UCSD-AML1 (cell line): ENCODE measurements at regions not wholly inside any gene's neighbourhood (a gene's known extent, or its start where the extent isn't known, plus 50 kb on each side); places are given as distances from the start of the nearest gene placed in this dataset.
"Not testable (repeated sequence)": the region's sequence is repeated elsewhere in the genome, so short reads cannot be mapped to it uniquely, and the experiment has no call there.

Experiments used
- DNase-seq: peaks from one replicate; lab custom pipeline; 2025; ENCODE audit not compliant: unreplicated experiment; lab: John Stamatoyannopoulos, UW

DNA sequence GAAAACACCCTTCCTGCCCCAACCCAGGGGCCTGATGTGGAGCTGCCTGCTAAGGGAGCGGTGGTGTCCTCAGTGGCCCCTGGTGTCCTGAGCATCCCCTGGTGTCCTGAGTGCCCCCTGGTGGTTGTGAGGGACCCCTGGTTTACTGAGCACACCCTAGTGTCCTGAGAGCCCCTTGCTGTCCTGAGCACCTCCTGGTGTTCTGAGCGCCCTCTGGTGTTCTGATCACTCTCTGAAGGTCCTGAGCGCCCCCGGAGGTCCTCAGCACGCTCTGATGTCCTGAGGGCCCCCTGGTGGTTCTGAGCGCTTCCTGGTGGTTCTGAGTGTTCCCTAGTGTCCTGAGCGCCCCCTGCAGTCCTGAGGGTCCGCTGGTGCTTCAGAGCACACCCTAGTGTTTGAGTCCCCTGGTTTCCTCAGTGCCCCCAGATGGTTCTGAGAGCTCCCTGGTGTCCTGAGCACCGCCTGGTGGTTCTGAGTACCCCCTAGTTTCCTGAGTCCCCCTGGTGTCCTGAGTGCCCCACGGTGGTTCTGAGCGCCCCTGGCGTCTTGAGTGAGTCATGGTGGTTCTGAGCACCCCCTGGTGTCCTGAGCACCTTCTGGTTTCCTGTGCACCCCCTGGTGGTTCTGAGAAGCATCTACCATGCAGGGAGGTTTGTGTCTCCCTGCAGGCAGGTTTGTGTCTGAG lies 1004.2 kb downstream of the TMEM121 start:
- no peak for DNase-seq

DNA sequence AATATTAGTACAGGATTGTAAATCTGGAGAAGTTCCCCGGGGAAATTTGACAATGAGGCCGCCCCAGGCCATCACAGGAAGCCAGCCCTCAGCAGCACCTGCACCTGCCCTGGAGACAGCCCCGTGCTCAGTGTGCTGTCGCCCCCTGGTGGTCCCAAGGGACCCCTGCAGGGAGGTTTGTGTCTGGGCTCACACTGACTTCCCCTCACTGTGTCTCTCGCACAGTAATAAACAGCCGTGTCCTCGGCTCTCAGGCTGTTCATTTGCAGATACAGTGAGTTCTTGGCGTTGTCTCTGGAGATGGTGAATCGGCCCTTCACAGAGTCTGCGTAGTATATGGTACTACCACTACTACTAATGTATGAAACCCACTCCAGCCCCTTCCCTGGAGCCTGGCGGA lies 1011.2 kb downstream of the TMEM121 start:
- not testable (repeated sequence) for DNase-seq

DNA sequence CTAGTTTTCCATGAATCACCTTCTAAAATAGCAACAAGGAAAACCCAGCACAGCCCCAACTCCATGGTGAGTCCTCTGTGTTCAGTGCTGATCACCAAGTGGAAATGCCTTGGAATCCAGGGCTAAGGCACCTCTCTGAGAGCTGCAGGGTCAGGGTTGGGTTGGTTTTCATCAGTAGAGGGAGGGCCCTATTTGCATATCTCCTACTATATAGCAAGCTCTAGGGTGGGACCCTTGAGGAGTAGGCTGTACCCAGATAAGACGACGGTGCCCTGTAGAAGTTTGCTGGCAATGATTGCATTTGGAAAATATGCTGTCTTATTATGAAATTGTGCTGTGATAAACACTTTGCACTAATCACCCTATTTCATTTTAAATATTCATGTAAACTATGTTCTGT lies 1011.8 kb downstream of the TMEM121 start:
- no peak for DNase-seq

DNA sequence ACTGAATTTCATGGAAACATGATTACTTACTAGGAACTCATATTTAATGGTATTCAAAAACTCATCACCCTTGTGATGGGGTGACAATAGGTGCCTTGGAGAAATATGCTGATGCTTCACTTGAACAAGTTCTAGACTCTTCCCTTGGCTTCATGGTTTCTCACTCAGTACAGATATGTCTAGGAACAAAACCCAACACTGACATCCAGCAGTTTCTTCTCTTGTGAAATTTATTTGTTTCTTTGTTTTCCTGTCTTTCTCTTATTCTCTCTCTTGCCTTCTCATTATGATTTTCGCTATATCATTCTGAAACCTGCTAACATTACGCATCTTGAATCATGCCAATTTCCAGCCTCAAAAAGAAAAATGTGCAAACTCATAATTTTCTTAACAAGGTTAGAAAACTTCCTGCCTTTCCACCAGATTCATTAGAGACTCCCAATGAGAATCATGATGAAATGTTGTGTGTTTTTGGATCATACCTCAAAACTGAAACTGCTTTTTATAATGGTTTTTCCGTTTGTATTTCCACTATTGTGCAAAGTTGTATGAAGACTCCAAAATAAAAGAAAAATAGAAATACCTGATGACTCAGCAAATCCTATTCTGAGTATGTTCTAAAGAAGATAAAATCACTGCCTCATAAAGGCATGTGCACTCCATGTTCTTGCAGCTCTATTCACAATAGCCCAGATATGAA lies 1021.5 kb downstream of the TMEM121 start:
- no peak for DNase-seq

DNA sequence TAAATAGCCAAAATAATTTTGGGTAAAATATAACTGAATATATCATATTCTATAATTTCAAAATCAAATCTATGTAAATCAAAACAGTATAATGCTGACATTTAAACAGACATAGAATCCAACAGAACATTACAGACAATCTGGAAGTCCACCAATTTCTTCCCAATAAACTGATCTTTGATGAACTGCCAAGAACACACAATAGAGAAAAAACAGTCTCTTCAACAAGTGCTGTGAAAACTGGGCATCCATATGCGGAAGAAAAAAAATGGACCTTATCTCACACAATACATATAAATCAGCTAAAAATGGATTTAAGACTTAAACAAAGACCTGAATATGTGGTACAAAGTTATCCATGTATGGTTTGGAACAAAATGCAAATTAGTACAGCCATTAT lies 1022.7 kb downstream of the TMEM121 start:
- DNase-seq, result no peak

DNA sequence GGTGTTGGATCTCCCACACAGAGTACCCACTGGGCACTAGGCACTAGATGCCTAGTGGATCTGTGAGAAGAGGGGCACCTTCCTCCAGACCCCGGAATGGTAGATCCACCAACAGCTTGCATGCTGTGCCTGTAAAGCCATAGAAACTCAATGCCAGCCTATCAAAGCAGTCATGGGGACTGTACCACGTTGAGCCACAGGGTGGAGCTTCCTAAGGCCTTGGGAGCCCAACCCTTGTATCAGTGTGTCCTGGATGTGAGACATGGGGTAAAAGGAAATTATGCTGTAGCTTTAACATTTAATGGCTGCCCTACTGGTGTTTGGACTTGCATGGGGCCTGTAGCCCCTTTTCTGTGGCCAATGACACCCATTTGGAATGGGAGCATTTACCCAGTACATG lies 1024.9 kb downstream of the TMEM121 start:
- DNase-seq, result no peak

DNA sequence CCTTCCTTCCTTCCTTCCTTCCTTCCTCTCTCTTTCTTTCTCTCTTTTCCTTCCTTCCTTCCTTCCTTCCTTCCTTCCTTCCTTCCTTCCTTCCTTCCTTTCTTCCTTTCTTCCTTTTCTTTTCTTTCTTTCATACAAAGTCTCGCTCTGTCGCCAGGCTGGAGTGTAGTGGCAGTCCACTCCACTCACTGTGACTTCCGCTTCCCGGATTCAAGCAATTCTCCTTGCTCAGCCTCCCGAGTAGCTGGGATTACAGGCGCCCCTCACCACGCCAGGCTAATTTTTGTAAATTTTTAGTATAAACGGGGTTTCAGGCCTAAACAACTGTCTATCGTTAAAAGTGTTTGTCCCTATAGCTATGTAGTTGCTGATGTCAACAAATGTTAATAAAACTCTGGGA lies 1029.8 kb downstream of the TMEM121 start:
- not testable (repeated sequence) for DNase-seq

DNA sequence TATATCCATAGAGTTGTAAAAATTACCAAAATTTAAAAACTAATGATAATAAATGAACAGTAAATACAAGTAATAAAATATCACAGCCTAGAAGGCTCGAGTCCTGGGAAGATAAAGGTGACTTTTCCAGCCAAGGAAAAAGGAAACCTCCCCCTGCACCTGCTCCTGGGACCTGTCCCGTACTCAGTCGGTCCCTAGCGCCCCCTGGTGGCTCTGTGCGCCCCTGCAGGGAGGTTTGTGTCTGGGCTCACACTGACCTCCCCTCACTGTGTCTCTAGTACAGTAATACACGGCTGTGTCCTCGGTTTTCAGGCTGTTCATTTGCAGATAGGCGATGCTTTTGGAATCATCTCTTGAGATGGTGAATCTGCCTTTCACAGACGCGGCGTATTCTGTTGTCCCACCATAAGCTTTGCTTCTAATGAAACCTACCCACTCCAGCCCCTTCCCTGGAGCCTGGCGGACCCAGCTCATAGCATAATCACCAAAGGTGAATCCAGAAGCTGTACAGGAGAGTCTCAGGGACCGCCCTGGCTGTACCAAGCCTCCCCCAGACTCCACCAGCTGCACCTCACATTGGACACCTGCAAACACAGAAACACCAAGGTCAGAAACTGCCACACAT lies 1030.4 kb downstream of the TMEM121 start:
- peak; percentile 65 for DNase-seq

DNA sequence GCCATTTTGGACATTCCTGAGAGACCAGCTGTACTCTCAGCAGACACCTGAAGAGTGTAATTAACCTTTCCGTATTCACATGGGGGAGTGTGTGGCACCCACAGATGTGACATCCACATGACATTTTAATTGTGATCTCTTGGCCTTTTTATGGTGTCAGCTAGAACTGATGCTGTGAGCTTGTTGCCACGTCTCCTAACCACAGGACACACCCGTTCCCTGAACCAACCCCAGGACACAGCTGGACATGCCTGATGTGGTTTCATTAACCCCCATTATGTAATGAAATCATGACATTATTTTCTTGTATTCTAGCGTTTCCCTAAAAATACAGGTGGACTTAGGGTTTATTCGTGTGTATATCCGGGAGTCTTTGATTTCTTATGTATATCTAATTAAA lies 1036.1 kb downstream of the TMEM121 start:
- no peak for DNase-seq

DNA sequence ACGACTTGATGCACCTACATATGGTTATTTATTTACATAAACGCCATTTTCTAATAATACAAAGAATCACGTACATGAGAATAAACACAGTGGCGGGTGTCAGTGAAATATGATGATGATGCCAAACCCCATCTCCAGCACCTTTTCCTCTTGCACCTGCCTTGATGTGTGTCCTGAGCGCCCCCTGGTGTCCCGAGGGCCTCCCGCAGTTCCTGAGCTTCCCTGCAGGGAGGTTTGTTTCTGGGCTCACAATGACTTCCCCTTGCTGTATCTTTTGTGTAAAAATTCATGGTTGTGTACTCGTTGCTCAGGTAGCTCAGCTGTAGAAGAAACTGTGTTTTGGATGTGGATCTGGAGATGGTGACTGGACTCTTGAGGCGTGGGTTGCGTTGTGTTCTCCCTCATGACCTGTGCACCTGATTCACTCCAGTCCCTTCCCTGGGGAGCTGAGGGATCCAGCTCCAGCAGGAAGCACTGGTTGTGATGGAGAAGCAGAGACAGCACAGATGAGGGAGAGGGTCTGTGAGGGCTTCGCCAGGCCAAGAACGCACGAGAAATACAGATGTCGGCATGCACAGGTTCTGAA lies 1037.8 kb downstream of the TMEM121 start:
- DNase-seq, result peak; percentile 48

DNA sequence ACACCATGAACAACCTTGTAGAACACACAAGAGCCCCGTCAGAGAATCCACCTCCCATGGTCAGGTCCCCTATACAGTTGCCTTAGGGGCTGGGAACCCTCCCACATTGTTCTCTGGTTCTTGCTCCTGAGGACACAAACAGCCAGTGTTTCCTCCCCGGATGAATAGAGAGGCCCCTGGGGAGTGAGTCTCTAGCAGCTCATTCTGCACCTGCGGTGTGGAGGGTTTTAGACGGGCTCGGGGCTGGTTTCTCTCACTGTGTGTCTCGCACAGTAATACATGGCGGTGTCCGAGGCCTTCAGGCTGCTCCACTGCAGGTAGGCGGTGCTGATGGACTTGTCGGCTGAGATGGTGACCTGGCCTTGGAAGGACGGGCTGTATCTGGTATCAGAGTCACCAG lies 1052.1 kb downstream of the TMEM121 start:
- no peak for DNase-seq

DNA sequence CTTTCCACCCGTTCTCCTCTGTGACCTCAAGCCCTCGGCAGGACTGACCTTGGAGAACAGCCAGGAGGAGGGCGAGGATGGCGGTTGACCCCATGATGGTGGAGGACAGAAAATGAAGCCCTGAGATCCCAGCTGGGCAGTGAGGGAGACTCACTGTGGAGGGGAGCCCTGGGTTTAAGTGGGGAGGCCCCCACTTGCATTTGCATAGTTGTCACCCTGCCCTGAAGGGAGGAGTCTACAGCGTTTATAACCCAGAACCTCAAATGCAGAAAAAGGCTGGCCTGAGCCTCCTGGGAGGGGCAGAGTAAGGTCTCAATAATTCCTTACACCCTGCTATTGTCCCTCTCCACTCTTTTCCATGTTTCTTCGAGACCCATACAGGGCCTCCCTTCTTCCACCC lies 1052.7 kb downstream of the TMEM121 start:
- DNase-seq, result no peak

DNA sequence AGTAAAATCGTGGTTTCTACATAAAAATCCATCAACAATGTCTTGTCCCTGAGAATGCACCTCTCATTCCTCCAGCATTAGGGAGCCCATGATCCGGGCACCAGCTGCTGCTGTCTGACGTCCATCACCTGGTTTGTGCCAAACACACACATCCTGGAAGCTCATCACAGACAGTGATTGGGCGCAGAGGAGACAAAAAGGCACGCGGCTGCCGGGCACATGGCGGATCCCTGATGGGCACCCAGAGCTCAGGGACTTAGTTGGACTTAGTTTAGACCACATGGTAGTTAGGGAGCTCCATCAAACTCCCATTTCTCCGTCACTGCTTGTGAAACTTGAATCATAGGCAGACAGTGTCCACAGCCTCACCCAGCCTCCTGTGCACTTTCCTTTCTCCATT lies 1059.3 kb downstream of the TMEM121 start:
- DNase-seq, result no peak

DNA sequence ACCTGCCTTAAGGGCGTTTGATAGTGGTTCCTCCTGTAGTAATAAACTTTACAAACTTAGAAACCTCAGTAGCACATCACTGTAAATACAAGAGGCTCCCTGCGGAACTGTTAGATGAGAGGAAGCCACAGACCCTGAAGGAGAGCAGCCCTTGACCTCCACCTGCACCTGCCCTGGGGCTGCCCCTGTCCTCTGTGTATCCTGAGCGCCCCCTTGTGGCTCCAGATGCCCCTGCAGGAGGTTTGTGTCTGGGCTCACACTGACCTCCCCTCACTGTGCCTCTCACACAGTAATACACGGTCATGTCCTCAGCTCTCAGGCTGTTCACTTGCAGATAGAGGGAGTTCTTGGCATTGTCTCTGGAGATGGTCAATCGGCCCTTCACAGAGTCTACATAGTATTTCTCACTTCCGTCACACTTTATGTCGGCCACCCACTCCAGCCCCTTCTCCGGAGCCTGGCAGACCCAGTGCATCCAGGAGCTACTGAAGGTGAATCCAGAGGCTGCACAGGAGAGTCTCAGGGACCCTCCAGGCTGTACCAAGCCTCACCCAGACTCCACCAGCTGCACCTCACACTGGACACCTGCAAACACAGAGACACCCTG lies 1059.8 kb downstream of the TMEM121 start:
- DNase-seq, result peak; percentile 46

DNA sequence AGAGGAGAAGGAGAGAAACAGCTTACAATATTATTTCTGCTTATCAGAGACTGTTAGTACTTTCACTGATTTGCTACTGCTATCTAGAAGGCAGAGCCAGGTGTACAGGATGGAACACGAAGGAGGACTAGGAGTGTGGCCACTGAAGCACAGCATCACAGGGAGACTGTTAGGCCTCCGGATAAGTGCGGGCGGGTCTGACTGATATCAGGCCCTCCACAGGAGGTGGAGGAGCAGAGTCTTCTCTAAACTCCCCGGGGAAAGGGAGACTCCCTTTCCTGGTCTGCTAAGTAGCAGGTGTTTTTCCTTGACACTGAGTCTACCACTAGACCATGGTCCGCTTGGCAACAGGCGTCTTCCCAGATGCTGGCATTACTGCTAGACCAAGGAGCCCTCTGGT lies 1065.2 kb downstream of the TMEM121 start:
- DNase-seq, result not testable (repeated sequence)

DNA sequence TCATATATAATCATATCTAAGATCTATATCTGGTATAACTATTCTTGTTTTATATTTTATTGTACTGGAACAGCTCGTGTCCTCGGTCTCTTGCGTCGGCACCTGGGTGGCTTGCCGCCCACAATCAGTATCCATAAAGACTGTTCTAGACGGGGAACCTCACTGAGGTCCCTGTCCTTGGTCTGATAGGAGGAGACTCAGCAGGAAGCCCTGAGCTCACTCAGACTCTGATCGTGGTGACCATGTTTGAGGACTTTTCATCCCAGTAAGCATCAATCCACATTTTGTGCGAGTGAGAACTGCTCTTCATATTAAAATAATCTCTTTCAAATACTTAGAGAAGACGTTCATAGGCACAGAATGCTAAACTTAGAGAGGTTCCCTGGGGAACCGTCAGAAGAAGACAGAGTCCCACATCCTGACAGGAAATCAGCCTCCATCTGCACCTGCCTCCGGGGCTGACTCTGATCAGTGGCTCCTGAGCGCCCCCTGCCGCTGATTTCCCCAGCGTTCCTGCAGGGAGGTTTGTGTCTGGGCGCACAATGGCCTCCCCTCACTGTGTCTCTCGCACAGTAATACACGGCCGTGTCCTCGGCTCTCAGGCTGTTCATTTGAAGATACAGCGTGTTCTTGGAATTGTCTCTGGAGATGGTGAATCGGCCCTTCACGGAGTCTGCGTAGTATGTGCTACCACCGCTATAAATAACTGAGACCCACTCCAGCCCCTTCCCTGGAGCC lies 1065.9 kb downstream of the TMEM121 start:
- DNase-seq, result peak; percentile 42

DNA sequence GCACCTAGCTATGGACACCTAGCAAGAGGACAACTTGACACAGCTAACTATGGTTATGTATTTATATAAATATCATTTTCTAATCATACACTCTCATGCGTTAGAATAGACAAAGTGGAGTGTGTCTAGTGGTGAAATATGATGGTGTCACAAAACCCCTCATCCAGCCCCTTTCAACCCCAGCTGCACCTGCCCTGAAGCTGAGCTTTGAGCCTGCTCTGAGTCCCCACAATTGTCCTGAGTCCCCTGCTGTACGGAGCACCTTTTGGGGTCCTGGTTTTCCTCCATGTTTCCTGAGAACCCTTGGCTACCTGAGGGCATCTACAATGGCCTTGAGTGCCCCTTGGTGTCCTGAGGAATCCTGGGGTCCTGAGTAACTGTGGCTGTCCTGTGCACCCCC lies 1072.8 kb downstream of the TMEM121 start:
- no peak for DNase-seq

DNA sequence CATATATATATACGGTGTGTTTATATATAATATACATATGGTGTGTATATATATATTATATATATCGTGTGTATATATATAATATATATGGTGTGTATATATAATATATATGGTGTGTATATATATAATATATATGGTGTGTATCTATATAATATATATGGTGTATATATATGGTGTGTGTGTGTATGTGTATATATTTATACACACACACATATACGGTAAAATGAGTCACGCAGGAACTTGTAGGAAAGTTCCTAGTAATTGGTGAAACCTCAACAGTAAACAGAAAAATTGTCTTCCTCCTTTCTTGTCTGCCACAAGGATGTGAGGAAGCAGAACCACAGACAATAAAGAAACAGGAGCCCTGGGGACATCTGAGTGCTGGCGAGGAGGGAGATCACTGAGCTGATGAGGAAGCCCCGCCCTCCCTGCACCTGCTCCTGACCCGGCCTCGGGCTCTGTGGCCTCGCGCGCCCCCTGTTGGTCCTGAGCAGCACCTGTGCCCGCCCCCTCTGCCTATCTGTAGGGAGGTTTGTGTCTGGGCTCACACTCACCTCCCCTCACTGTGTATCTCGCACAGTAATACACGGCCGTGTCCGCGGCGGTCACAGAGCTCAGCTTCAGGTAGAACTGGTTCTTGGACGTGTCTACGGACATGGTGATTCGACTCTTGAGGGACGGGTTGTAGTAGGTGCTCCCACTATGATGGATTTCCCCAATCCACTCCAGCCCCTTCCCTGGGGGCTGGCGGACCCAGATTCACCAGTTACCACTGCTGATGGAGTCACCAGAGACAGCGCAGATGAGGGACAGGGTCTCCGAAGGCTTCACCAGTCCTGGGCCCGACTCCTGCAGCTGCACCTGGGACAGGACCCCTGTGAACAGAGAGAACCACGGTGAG lies 1079.4 kb downstream of the TMEM121 start:
- DNase-seq, result peak; percentile 54

DNA sequence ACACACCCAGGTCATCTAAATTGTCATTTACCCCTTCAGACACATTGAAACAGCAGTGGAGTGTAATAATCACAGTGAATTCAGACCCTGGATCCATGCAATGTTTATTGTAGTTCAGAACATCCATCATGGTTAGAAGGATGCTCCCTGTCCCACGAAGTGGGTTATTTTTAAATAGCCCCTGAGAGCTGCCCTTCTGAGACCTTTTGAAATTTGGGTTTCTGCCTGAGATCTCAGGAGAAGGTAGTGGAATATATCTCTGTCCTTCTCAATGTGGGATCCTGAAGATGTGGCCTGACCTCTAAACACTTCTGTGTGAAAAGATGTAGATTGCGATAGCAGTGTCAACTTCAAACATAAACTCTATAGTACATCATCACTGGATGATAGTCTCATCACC lies 1080.6 kb downstream of the TMEM121 start:
- DNase-seq, result no peak

DNA sequence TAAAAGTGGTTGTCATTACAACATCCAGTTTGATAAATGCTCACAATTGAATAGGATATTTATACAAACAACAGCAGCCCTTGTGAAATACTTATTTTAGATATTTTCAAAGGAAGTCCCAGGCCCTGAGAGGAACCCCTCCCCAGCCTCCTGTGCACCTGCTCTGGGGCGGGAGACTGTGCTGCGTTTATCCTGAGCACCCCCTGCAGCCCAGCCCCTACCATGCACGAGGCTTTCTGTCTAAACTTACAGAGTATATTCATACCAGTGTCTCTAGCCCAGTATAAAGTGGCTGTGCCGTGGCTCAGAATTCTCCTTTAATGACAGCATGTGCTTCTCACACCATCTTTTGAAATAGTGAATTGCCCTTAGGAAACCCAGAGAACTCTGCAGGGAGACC lies 1084.3 kb downstream of the TMEM121 start:
- no peak for DNase-seq
